NCI-H2081 treated with DMSO at 0.1 percent for 48 hours (cell line): ENCODE measurements at regions not wholly inside any gene's neighbourhood (a gene's known extent, or its start where the extent isn't known, plus 50 kb on each side); places are given as distances from the start of the nearest gene placed in this dataset.

Experiments
- DNase-seq: peaks from one replicate; lab custom pipeline; 2025; lab: John Stamatoyannopoulos, UW

DNA sequence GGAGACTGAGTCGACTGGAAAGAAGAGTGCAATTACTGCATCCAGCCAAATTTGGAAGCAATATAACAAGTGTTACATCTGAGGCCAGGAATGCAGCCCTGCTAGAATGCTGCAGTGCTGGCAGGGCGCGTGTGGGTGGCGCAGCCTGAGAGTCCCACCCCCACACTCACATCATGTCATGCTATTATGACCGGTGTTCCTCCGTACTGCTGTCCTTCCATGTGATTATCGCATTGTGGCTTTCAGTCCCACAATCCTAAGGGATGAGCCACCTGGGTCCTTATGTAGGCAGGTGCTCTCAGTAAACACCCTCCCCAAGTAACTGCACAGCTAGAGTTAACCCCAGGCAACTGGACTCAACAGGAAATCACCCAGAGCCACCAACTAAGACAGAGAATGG is 122.6 kb upstream of the CPEB2 start:
- peak; percentile 13 for DNase-seq

DNA sequence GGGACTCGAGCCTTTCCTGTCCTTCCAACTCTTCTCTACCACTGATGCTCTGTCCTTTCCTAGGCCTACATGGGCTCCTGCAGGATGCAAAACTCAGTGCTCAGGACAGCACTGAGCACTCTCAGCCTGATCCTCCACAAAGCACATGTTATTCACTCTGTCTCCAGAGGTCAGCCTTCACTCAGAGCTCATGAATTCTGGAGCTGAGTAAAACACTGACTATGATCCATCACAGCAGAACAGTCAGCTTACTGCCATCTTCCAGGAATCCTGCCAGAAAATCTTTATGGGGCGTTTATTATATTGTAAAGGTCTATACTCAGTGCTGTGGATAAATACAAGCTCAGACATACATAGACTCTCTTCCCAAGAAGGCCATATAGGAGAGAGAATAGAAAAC is 121.5 kb upstream of the CPEB2 start:
- DNase-seq: no peak

DNA sequence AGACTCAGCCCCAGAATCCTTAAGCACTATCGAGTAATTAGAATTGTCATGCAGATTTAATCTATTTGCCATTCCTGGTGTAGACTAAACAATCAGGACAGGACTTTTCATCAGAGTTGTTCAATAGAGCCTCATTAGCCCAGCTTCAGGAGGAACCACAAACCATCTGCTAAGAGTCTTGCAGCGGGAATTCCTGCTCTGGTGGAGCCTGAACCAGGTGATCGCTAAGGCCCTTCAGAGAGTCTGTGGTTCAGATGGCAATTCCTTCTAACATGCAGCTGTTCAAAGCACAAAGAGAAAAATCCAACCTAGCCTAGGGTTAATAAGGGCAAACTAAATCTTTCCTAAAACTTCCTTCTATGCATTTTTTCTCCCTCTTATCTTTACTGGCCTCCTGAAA is 119.1 kb upstream of the CPEB2 start:
- DNase-seq: no peak

DNA sequence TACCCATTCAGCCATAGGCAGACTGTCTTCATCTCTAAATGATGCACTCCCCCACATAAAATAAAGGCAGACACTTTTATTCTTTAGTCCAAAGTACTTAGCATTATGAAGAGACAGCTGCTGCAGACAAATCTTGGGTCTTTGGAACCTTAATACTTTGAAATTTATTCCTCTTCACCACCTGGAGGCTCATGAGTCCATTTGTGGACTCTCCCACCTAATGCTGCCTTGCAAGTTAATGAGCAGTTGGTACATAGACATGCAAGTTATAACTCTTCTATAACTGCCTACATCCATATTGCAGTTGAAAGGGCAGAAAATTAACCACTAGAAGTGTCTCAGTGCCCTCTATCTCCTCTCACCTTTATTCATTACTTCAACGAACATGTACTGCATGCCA is 118.6 kb upstream of the CPEB2 start:
- no peak for DNase-seq

DNA sequence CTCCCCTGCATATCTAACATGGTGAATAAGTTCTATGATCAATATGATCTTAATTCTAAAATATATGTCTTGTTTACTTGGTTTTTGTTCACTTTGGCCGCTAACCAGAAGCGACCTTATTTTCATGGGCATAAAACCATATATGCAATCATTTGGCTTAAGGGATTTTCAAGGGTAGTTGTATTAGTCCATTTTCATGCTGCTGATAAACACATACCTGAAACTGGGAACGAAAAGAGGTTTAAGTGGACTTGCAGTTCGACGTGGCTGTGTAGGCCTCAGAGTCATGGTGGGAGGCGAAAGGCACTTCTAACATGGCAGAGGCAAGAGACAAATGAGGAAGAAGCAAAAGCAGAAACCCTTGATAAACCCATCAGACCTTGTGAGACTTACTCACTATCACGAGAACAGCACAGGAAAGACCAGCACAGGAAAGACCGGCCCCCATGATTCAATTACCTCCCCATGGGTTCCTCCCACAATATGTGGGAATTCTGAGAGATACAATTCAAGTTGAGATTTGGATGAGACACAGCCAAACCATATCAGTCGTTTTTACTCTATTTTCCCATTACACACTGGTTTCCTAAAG is 114.3 kb upstream of the CPEB2 start:
- DNase-seq: no peak

DNA sequence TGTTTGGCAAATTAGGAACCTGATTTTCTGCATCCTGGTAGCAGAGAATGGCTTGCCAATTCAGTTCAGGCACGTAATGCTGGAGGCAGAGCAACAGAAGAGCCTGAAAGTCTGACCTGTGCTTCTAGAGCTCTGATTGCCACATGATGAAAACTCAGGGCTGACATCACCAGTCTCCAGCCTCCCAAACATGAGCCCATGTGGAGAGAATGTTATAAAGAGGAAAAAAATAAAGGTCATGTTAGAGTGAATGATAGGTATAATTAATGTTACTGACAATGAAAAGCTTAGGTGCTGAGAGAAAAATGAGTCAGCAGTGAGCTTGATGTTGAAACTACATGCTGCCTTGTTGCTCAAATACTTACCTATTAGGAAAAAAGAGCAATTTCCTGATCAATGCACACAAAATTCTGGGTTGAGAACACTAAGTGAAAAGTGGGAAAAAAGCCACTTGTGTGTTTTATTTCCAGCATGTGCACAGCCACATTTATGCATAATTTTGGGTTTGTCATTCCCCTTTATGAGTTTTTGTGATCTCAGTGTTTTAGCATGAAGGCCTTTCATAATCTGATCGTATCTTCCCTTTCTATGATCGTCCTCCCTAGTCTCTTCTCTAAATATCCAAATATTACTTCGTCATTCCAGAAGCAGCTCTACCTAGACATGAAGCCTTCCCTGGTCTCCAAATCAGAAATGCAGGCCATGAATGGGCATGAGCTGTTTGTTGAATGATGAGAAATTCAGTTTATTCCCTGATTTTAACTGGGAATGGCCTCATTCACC is 113.3 kb upstream of the CPEB2 start:
- DNase-seq: no peak

DNA sequence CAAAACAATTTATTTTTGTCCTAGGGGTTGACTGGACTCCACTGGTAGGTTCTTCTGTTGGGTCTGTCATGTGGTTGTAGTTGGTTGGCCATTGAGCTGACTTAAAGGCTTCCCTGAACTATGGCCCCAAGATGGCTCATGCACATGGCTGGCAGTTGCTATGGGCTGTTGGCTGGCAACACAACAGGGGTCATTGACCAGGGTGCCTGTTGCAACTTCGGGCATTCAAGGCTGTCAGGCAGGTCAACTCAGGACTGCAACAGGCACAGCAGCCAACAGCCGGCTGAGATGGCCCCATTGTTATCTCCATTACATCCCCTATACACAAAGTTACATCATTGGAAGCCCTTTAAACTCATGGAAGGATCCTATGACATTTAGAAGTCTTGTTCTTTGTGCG is 109.7 kb upstream of the CPEB2 start:
- no peak for DNase-seq

DNA sequence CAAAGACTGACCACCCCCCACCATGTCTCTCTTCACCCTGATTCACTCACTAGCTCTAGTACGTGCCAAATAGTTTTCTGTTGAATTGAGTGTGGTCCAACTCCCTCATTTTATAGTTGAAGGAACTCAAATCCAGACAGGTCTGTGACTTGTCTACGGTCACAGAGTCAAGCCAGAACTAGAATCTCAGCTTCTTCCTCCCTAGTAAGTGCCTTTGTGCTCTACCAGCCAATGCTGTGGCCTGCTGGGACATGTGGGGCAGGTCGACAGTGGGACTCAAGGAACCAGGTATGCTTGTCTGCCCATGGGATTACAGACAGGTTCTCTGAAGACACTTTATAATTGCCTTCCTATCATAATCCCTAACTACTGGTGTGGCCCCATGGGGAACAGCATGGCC is 108.6 kb upstream of the CPEB2 start:
- no peak for DNase-seq

DNA sequence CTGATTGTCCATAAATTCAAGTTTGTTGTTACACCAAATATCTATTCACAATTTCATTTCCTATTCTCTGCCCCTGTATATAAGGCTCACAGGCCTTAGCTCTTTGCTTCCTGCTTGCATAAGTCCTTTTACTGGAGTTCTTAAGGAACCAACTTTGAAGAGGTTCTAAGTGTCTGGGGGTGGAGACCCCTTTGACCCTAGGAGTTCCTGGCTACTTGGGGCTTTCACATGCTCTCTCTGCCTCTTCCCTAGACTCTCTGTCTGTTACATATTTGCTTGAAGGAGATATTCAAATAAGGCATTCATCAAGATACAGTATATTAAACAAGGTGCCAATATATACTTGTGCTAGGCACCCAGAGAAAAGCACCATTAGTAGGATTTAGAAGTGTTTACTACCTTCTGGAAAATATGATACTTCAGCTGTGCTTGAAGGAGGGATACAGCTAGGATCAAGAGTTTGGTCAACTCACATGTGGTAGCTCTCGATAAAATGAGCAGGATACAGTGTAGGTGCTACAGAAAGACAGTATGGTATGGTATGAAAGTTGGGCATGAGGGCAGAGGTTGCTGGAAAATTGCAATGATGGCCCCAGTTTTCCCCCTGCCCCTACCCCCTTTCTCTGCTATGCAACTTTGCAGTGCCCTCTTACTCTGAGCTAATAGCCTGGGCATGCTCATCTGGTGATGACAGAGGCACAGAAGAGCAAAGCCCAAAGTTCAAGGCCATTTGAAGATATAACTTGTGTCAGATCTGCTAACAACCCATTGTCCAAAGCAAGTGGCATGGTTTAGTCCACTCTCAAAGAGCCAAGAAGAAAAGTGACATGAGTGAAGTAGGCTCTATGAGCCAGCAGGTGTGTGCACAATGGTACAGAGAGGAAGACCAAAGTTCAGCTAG is 107.6 kb upstream of the CPEB2 start:
- no peak for DNase-seq

DNA sequence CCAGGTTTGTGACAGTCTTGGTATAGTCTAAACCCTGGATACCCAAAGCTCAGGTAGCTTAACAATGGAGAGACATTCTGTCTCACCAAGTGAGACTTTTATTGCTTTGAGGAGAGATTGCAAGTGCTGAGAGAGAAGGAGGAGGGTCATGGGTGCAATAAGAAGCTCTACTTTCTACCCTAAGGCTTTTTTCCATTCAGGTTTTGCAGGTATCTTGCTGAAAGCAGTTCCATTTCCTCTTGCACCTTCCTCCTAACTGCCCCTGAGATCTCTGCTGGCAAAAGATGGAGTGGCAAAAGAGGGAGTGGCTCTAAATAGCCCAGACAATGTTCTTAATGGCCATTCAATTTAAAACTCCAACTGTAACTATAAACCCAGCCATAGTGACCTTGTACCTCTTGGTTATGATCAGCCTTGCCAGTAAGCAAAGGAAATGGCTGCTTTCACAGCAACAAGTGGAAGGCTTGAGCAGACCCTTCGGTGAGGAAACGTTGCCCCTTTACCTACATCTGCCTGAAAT is 105.6 kb upstream of the CPEB2 start:
- DNase-seq: no peak

DNA sequence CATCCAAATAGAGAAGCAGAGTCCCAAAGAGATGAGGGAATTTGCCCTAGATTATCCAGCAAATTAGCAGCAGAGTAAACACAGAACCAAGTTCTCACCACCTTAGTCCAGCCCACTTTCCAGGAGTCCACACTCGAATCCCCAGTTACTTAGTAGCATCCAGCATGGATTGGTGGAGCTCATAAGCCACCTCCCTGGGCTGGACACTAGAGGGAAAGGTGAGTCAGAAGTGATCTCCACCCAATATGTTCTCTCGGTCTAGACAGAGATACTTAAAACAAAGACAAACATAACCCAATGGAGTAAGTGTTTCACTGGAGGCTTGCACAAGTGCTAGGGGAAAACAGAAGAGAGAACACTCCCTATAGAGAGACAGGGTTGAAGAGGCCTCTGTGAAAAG is 105.1 kb upstream of the CPEB2 start:
- DNase-seq: no peak

DNA sequence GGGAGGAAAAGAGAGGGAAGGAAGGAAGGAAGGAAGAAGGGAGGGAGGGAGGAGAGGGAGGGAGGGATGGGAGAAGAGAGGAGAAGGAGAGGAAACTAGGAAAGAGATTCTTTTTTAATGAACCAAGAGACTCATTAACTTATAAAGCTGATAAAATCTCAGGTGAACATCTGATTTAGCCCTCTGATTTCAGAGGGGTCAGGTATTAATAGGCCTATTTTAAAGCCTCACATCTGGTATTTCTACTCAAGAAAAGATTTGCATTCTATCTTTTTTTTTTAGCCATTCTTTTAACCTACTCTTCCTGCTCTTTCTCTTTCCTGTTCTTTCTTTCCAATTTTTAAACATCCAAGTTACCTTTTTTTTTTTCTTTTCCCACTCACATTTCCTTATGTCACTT is 103.3 kb upstream of the CPEB2 start:
- no peak for DNase-seq

DNA sequence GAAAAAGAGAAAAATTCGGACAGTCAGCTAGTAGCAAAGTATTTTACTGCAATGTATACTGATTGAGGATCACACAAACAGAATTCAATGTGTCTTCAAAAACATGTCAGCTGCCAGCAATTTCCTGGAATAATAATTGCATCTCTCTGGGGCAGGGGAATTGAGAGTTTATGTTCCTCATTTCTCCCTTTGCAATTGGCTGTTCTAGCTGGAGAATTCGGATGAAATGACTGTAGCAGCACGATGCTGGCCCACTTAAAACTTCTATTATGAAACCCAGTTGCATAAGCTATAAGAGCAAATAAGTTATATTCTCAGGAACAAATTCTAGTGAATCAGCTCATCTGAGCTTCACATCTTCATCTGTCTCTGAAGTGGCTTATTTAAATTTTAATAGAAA is 99.9 kb upstream of the CPEB2 start:
- DNase-seq: no peak

DNA sequence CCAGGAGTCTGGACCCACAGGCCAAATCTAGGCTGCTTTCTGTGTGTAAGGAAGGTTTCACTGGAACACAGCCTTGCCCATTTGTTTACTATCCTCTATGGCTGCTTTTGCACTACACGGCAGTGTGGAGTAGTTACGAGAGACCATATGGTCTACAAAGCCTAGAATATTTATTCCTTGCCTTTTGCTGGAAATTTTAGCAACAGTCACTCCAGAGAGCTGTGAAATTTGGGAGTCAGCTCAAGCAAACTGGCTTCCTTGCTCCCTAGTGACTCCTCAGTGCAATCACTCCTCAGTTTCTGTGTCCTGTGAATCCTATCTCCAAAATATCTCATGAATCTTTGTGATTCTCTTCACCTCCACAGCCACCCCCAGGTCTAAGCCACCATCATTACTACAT is 99.0 kb upstream of the CPEB2 start:
- no peak for DNase-seq

DNA sequence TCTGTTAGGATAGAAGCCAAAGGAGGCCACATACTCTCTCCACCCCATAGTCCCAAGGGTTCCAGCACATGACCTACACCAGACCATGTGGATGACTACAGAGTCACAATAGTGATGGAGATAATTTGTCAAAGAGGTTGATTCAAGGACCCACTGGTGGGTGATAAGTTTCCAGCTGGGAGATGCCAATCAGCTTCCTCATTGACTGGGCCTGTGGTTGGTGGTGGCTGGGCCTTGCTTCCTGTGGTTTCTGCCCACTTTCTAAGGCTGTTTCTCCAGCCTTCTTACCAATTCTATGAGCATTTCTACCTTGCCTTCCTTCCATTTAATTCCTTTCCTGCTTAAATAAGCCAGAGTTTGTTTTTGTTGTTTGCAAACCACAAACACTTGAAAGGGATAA is 95.5 kb upstream of the CPEB2 start:
- no peak for DNase-seq

DNA sequence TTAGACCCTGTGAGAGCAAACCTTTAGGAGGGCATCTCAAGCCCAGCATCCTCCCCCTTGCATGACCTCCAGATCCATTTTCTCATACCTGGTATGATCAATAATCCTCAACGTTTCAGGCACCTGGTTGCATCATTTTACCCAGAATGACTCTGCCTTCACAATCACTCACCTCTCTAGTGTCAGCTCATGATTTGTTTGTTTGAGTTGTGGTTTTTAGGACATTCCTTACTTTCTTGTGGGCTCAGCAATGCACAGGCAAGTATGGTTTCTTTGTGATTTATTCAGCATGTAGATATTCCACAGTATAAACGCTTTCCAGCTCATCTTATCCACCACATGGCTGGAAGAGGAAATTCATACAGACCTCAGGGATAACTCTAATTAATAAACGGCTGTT is 93.6 kb upstream of the CPEB2 start:
- DNase-seq: no peak

DNA sequence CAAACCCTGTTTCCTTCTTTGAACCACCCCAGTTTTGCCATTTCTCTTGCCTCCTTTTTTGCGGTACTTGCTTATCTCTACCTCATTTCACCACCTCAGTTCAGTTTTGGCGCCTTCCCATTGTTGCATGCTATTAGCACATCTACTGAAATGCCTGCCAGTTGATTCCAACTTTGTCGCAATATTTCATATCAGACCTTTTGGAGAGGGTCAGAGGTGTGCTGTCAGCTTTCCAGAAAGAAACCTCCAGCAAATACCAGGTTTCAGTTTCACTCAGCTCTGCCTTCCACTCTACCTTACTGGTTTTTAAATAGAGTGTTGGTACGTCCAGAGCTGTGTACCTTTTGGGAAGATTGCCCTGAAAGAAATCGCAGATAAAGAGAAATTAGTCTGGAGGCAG is 91.9 kb upstream of the CPEB2 start:
- DNase-seq: no peak

DNA sequence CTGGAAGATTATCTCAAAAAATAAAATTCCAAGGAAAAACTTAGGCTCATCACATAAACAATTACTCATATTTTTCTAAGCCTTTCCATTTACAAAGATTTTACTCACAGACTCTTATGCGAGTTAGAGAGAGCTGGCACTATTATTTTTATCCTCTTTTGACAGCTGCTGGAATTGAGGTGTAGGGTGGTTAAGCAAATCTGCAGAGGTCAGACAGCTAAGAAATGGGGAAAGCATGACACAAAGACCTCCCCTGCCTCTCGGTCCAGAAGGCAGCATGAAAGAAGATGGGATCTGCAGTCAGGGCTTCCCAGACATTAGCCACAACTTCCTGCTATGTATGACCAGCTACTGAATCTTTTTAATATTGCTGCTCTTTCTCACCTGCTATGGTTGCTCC is 89.9 kb upstream of the CPEB2 start:
- DNase-seq: no peak

DNA sequence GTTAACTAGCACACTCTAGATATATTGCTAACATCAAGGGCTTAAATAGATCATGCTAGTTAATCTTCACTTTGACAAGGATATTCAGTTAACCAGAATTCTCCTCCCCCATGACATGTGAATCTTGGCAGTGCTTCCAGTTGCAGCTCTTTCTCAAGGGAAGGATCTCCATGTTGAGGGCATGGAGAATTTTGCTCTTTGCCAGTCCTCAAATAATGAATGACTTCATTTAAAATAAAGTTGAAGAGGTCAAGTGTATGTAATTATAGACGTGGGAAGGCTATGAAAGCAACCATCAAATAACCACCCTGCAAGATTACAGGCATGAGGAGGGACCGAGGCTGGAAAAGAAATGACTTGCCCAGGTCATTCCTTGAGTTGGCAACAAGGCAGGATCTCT is 87.3 kb upstream of the CPEB2 start:
- no peak for DNase-seq

DNA sequence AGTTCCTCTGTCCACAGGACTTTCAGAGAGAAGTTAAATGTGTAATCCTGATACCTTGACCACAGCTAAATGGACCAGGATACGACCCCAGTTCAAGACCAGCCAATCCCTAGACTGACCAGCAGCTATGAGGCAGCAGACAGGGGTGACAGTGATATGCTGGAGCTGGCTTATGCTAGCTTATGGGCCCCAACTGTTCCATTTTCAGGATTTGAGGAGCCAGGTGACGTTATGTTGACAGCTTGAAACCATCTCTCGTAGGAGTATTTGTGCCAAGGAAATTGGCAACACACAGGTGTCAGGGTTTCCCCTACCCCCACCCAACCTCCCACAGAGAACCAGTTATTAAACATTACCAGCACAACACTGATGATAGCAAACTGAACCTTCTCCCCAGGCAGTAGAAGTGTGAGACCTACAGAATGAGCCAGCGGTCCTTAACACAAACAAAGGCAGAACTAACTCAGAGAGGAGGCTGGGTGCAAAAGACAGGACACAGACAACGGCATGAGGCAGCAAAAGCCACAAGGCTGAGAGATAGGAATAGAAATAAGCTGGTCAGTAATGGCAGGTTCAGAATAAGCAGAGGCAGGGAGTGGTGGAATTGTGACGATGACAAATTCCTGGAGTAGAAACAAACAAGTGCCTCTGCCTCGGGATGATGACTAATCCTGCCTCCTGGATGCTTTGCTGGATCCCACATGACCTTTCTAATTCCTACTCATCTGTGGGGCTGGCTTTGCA is 85.6 kb upstream of the CPEB2 start:
- DNase-seq: no peak

DNA sequence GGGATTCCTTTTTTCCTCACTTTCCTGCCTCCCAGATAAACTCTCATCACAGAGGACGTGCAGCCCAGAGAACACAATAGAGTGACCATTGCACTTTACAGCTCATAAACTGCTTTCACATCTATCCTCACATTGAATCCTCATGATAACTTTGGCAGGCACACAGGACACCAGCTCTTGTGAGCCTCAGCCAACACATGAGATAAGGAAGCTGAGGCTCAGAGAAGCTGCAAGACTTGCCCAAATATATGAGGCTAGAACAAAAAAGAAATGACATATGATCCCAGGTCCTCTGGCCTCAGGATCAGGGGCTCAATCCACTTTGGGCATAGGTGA is 85.0 kb upstream of the CPEB2 start:
- DNase-seq: no peak

DNA sequence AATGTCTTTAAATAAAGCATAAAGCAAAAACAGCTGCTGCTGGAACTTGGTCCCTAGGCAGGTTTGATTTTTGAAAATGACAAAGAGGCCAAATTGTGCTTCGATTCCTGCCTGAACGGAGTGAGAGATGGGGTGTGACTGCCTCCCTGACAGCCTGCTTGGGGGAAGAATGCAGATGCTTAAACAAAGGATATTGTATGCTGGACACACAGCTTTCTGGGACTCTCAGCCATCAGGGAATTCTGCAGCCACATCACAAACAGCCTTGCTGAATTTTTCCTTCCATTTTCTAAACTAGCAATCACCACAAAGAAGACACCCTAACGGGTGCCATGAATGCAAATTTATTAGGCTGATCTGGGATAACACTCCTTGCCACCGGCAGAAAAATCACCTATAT is 83.9 kb upstream of the CPEB2 start:
- DNase-seq: no peak
